SH-SY5Y (cell line): ENCODE measurements at regions not wholly inside any gene's neighbourhood (a gene's known extent, or its start where the extent isn't known, plus 50 kb on each side); places are given as distances from the start of the nearest gene placed in this dataset.

ENCODE experiments used
- GATA2 ChIP-seq: IDR thresholded peaks from 2 replicates; pipeline ENCODE4 v1.6.1; 2011; ENCODE audit warnings: mild to moderate bottlenecking, low read depth, low read length
- GATA3 ChIP-seq: IDR thresholded peaks from 2 replicates; pipeline ENCODE4 v1.6.1; 2011; ENCODE audit warnings: low read depth, mild to moderate bottlenecking, low read length, moderate library complexity

DNA sequence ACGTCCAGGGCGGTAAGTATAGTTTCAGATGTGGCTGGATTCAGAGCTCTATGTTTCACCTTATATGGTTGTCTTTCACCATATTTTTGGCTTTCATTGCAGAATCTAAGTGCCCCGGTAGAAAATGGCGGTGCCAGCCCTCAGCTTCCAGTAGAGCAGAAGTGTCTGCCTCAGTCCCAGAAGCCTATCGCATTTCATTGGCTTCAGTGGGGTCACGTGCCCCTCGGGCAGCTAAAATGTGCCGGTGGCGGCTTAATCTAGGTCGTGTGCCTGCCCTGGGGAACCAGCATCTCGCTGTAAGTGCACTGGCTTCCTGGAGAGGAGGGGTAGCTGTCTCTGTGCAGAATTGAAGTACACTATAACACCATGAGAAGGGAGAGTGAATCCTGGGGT is 107.4 kb upstream of the MAGI3 start:
- TF ChIP-seq GATA2 (no peak), GATA3 (no peak)
